ENCODE measurements at regions not wholly inside any gene's neighbourhood (a gene's known extent, or its start where the extent isn't known, plus 50 kb on each side); places are given as distances from the start of the nearest gene placed in this dataset.
A peak's percentile ranks its signal among the peaks of the same experiment; 100 is the strongest.

DNA sequence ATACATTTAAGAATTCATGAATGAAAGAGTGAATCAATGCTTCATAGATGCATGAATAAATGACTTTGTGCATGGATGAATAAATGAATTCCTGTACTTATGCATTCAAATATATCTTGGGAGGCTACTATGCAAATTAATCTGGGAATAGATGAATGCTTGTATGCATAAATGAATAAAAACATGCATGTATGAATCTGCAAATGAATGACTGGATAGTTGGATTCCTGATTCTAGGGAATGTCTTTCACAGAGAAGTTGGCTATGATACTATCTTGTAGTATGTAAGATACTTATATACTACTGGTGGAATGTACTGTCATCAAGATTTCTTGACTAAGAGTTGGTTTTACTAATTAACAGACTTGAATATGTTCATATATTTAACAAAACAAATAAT is 75.3 kb upstream of the ASTN2 start:
- TF ChIP-seq, protein P1, sequence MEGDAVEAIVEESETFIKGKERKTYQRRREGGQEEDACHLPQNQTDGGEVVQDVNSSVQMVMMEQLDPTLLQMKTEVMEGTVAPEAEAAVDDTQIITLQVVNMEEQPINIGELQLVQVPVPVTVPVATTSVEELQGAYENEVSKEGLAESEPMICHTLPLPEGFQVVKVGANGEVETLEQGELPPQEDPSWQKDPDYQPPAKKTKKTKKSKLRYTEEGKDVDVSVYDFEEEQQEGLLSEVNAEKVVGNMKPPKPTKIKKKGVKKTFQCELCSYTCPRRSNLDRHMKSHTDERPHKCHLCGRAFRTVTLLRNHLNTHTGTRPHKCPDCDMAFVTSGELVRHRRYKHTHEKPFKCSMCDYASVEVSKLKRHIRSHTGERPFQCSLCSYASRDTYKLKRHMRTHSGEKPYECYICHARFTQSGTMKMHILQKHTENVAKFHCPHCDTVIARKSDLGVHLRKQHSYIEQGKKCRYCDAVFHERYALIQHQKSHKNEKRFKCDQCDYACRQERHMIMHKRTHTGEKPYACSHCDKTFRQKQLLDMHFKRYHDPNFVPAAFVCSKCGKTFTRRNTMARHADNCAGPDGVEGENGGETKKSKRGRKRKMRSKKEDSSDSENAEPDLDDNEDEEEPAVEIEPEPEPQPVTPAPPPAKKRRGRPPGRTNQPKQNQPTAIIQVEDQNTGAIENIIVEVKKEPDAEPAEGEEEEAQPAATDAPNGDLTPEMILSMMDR (conservative IDR thresholded peaks at IDR 0.05; ENCODE audit: low read length), result no peak
- no peak overlapping the region for H3K4me3 ChIP-seq (ENCODE audit: low read length)
- no peak for DNase-seq (ENCODE audit: low read depth)

GRCh38 chr9:117488659-117489058 is 73.8 kb upstream of the ASTN2 start:
- no peak overlapping the region for H3K4me3 ChIP-seq (ENCODE audit: low read length)
- no peak for DNase-seq (ENCODE audit: low read depth)
- TF ChIP-seq, protein P1 (conservative IDR thresholded peaks at IDR 0.05; ENCODE audit: low read length), result no peak

DNA sequence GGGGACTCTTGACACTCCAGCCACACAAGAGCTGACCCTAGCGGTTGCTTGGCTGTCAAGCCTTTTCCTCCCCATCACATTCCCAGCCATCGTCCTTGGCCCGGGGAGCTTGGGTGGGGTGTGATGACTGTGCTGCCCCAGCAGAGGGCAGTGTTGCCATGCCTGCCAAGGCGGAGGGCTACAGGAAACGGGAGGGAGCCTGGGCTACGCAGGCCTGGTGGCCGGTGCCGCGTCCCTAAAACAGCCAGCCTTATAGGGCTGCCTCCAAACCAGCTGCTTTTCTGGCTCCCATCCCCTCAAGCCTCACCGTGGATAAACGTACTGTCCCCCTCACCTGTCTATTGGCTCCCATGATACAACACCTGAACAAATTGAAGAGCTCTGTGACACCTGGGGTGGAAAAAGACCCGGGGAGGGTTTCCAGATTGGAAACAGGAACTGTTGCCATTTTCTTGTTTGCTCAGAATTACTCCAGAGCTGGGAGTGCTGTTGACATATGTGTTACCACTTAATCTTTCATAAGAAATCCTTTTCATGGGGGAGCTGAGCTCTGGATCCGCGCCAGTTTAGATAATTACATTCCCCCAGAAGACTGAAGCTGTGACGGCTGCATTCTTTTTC is 72.8 kb upstream of the ASTN2 start:
- DNase-seq (ENCODE audit: low read depth), result peak; percentile 51
- TF ChIP-seq, protein P1 (conservative IDR thresholded peaks at IDR 0.05; ENCODE audit: low read length), result peak; percentile 91
- H3K4me3 ChIP-seq (ENCODE audit: low read length), result no peak overlapping the region

GRCh38 chr9:117486426-117486825 is 71.6 kb upstream of the ASTN2 start:
- TF ChIP-seq, protein P1 (conservative IDR thresholded peaks at IDR 0.05; ENCODE audit: low read length), result no peak
- H3K4me3 ChIP-seq (ENCODE audit: low read length), result no peak overlapping the region
- DNase-seq (ENCODE audit: low read depth), result no peak

DNA sequence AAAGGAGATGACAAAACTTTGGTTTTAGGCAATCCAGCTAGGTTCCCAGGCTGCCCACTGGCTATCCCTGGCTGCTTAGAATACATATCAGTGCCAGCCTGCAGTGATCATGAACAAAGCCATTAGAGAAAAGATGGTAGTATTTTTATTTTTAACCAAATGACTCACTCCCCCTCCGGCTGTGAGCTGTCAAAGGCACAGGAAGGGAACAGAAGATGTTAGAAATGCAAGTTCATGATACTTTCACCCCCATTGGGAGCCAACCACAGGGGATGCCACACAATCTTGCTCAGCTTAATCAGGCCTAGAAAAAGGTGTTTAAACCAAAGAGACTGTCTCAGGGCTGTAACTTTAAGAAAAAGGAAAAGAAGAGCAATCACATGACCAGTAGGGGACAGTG is 70.3 kb upstream of the ASTN2 start:
- peak; percentile 1 for DNase-seq (ENCODE audit: low read depth)
- TF ChIP-seq, protein P1 (conservative IDR thresholded peaks at IDR 0.05; ENCODE audit: low read length), result no peak
- H3K4me3 ChIP-seq (ENCODE audit: low read length), result no peak overlapping the region

DNA sequence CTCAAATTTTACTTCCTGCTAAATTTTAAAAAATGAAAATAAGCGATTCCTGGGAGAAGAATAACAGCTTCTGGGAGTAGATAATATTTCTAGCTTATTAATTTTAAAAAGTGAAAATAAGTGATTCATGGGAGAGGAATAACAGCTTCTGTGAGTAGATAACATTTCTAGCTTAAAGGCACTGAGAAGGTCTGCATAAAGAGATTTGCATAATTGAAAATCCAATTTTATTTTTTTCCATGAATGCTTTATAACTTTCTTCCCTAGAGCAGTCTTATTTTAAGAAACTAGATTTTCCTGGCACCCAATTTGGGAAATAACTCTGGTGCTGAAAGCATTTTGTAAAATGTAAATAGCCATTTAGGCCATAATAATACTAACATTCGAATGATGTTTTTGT is 65.9 kb upstream of the ASTN2 start:
- DNase-seq (ENCODE audit: low read depth), result no peak
- H3K4me3 ChIP-seq (ENCODE audit: low read length), result no peak overlapping the region
- TF ChIP-seq, protein P1 (conservative IDR thresholded peaks at IDR 0.05; ENCODE audit: low read length), result no peak

DNA sequence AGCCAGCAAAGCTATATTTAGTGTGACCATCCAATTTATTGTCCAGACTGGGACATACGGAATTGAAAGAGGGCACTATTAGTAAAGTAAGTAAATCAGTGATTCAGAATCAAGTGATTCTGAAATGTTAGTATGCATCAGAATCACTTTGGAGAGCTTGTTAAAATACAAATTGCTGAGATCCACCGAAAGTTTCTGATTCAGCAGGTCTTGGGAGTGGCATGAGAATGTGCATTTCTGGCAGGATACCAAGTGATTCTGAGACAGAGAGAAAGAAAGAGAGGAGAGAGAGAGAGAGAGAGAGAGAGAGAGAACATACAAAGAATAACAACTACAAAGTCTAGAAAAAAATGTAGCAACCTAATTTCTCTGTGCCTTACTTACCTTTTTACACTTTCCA is 65.4 kb upstream of the ASTN2 start:
- H3K4me3 ChIP-seq (ENCODE audit: low read length), result no peak overlapping the region
- no peak for DNase-seq (ENCODE audit: low read depth)
- TF ChIP-seq, protein P1 (conservative IDR thresholded peaks at IDR 0.05; ENCODE audit: low read length), result no peak
